HPDE6-E6E7 (cell line): ENCODE measurements at regions not wholly inside any gene's neighbourhood (a gene's known extent, or its start where the extent isn't known, plus 50 kb on each side); places are given as distances from the start of the nearest gene placed in this dataset.

ENCODE experiments used
- DNase-seq: peaks from one replicate; pipeline ENCODE4 v3.0.0; 2011; ENCODE audit warnings: missing footprints; ENCODE audit errors: extremely low spot score

- DNase-seq, result no peak
These were observed 708.2 kb upstream of the PTPRD start for GRCh38 chr9:11320989-11321388.

DNA sequence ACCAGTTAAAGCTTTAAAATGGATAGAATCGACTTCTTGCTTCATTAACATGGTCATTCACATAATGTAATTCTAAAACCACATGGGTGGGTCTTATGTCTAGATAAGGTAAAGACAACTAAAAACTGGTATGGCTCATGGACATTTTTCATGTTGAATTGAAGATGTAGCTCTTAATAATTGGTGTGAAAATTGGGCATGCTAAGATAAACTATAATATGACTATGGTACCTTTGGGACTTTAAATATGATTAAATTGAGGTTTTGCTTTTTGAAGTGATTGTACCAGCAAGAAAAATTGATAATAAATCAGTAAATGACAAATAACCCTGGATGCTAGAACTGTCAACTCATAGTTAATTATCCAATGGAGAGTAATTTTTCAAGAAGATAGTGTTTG, 710.7 kb upstream of the PTPRD start:
- no peak for DNase-seq

DNA sequence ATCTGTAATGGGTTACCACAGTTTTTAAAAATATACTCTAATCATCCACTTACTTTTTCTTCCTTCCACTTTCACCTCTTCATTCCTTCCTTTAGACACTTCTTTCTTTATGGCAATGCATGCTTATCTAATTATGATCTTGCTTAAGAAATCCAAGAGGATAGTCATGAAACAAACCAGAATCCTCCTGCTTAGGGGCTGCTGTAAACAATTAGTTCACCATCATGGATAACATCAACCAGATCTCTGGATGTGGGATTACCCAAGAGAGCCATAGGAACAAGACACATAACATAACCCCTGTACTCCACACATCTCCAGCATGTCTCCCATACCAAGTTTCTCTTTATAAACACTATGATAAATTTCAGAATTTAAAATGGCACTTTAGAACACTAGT, 713.4 kb upstream of the PTPRD start:
- DNase-seq, result no peak

- DNase-seq, result no peak
These were observed 715.5 kb upstream of the PTPRD start for GRCh38 chr9:11328326-11328725.

DNA sequence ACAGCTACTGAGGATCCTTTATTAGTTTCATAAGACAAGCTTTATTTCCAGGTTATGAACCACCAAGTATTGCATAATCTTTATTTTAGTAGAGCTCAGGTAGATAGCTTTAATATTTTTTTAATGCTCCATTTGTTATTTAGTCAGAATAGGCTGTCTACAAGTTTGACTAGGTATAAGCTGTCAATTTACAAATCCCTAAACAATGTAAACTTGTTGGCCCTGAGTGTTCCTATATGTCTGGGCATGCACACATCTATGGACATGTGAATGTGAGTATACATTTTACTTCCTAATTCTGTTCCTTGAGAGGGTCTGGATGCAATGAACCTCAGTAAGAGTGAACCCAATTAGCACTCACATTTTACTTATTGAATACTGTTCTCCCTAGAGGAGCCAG, 722.2 kb upstream of the PTPRD start:
- DNase-seq, result no peak

GRCh38 chr9:11338130-11338529, 725.3 kb upstream of the PTPRD start:
- no peak for DNase-seq

DNA sequence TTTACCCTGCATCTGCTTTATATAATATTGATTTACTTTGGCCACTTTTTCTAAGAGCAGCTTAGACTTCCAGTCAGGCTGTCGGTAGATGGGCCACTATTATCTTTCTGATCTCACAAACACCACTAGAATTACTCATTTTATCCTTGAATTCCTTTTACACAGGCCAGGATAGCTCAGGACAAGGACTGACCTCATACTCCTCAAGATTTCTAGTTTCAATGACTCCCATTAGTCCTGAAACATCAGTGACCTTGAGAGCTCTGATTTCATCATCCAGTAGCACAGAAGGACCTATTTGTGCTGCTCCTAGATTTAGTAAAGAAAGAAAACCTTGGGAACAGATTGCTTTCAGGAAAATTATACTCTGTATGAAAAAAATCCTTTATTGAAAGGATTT, 727.9 kb upstream of the PTPRD start:
- no peak for DNase-seq

GRCh38 chr9:11347437-11347836, 734.6 kb upstream of the PTPRD start:
- no peak for DNase-seq

GRCh38 chr9:11348366-11348765, 735.6 kb upstream of the PTPRD start:
- no peak for DNase-seq

DNA sequence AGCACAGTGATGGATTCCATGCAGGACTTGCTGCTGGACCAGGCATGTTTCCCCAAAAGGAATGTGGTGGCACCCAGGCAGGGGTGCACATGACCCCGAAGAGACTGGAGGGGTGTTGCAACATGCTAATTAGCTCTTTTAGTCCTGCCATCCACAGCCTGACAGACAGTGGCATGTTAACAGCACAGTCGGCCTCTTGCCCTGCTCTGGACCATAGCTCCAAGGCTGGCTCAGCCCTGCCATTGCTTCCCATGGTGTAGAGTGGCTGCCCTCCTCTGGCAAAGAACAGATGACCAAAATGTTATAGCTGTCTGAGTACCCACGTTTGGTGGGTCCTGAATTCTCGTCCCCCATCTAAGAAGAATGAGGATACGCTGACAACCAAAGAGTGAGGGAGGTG, 736.4 kb upstream of the PTPRD start:
- DNase-seq, result no peak

DNA sequence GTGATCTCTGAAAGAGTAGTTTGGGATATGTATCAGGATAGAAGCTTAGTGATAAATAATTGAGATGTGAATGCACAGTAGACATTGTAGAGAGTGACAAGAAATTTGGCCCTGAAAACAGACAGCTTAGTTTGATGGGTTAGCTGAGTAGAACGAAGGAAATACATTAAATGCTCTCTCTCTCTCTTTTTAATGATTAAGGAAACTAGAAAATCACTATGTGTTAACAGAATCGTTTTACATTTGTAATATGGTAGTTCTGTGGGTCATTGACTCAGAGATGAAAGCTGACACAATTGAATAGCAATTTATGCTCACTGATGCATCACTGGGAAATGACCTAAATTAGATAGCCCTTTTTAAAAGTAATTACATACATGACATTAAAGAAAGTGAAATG, 739.8 kb upstream of the PTPRD start:
- no peak for DNase-seq

DNA sequence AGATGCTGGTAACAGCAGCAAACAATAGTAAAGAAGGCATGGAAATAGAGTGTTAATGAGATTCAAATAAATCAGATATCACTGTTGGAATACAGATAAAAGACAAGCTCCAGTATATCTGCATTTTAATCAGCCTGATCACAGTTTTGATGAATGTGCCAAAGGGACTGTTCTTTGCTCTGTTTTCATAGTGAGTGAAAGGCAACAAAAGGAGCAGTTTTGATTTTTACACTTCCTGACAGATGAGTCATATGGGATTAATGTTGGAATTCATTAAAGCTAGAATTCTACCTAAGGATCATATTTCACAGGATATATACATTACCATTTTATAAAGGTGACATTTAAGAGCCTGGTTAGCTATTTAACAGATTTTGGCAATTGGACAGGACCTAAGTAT, 743.3 kb upstream of the PTPRD start:
- DNase-seq, result peak; percentile 3

- no peak for DNase-seq
These were observed 753.9 kb upstream of the PTPRD start for GRCh38 chr9:11366585-11367129.

DNA sequence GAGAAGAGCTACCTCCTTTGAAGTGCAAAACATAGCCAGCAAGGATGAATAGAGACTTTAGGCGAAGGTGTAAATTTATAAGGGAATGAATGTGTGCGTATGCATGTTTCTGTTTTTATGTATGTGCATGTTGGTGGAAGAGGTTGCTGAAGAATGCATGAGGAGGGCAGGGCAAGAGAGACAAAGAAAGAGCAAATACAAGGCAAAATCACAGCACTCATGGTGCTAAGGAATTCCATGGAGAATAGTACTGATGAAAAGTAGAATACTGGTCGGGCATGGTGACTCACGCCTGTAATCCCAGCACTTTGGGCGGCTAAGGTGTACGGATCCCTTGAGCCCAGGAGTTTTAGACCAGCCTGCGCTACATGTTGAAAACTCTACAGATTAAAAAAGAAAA, 762.1 kb upstream of the PTPRD start:
- no peak for DNase-seq

DNA sequence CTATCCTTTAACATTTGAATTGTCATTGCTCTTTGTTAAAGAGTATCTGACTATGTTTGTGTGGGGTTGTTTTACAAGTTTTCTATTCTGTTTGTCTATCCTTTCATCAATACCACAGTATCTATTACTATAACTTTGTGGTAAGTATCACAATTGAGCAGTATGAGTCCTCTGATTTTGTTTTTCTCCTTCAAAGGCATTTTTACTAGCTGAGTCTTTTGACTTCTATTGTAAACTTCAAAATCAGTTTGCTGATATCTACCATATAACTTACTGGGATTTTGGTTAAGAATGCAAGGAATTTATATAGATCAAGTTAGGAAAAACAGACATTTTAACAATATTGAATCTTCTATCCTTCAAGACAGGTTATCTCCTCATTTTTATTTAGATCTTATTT, 789.8 kb upstream of the PTPRD start:
- no peak for DNase-seq

GRCh38 chr9:11414241-11414640, 801.4 kb upstream of the PTPRD start:
- no peak for DNase-seq

GRCh38 chr9:11417782-11418181, 805.0 kb upstream of the PTPRD start:
- DNase-seq, result no peak

DNA sequence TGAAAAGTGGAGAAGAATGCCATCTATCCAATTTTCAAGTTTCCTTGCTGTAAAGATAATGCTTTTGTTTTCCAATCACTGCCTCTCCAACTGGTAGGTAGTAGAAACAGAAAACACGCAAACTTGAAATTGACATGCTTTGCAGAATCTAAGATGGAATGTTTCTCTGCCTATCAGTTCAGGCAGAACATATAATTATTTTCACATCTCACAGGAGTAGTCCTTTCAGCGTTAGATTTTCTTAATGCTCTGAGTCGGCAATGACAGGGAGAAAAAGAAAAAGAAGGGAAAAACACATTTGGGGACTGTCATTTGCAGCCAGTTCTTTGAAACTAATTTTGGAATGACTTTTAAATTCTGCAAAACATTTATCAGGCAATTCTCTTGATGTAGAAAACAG, 818.7 kb upstream of the PTPRD start:
- no peak for DNase-seq

- no peak for DNase-seq
These were observed 819.6 kb upstream of the PTPRD start for GRCh38 chr9:11432361-11432760.

- no peak for DNase-seq
These were observed 830.8 kb upstream of the PTPRD start for GRCh38 chr9:11443631-11444030.

DNA sequence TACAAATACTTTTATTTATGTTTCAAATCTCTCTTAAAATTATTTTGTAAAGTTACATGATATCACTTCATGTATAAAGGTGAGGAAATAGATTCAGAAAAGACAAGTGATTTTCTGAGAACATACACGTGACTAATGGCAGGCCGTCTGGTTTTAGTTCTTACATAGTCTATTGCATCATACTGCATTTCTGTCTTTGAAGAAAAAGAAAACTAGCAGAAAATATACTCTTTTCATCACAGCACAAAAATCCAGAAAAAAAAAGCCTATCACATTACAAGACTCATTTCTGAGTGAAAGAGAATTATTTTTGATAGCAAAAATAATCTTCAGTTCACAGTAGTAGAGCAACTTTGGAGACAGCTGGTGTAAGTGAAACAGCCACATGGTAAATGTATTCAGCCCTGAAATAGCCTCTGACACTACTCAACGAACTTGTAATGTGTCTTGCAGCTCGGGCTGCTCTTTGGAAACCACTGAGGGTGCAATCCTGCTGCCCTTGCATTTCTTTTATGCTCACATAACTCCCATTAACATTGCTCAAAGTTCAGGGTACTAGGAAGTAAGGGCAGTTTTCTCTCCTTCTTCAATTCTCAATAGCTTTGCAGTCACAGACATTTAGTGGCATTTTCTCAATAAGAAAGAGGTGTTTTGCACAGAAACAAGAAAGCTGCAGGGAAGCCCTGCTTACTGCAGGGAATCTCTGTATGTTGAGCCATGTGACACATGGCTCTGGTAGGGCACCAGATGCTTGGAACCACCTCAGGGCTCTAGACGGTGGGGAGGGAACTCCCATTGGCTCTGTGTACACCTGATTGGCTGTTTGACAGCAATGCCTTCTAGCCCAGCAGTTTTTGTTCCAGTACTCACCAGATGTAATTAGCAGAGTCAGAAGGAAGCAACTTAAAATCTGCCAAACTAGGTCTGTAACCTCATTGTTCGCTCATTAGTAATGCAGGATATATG, 845.3 kb upstream of the PTPRD start:
- no peak for DNase-seq

DNA sequence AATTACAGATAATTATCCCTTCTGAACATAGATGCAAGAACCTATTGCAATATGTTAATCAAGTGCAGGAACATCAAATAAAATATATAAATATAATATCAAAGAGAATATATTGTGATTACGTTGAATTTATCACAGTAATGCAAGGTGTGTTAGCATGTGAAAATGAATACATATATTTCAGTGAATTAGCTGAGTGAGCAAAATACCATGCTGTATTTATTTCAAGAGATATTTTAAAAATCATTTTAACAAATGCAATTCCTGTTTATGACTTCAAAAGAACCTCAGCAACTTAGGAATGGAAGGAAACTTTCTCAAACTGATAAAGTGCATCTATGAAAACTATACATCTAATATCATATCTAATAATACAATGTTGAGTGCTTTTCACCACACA, 856.9 kb upstream of the PTPRD start:
- no peak for DNase-seq

GRCh38 chr9:11471321-11471720, 858.5 kb upstream of the PTPRD start:
- no peak for DNase-seq

DNA sequence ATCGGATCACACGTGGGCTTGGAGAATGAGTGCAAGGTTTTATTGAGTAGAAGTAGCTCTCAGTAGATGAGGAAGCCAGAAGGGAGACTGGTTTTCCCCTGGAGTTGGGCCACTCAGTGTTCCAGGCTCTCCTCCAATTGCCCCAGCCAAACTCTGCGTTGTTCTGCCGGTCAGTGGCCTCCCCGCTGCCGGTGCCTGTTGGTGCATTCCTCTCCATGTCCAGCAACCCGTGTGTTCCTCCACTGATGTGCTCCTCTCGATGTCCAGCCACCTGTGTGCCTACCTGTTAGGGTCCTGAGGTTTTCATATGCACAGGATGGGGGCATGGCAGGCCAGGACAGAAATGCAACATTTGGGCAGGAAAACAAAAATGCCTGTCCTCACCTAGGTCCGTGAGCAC, 888.0 kb upstream of the PTPRD start:
- DNase-seq, result no peak
